ENCODE measurements at regions not wholly inside any gene's neighbourhood (a gene's known extent, or its start where the extent isn't known, plus 50 kb on each side); places are given as distances from the start of the nearest gene placed in this dataset.

GRCh38 chr20:59403962-59404314 is 103.5 kb downstream of the EDN3 start:
- no peak for DNase-seq

DNA sequence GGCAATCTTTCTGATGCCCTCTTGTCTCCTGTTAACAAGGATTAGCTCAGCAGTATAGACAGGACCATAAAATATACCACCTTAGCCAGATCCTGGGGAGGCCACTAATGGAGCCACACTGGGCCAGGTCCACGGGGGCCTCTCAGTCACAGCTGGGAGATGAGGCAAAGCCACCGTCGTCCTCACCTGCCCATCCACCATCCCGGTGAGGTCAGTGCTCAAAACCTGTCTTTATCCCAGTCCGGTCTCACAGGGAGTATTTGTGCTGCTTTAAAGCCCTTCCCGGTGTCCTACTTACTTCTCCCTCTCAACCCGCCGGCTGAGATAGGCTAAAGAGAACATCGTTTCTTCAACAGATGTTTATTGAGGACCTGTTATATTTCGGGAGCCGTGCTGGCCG is 104.3 kb downstream of the EDN3 start:
- DNase-seq, result no peak

DNA sequence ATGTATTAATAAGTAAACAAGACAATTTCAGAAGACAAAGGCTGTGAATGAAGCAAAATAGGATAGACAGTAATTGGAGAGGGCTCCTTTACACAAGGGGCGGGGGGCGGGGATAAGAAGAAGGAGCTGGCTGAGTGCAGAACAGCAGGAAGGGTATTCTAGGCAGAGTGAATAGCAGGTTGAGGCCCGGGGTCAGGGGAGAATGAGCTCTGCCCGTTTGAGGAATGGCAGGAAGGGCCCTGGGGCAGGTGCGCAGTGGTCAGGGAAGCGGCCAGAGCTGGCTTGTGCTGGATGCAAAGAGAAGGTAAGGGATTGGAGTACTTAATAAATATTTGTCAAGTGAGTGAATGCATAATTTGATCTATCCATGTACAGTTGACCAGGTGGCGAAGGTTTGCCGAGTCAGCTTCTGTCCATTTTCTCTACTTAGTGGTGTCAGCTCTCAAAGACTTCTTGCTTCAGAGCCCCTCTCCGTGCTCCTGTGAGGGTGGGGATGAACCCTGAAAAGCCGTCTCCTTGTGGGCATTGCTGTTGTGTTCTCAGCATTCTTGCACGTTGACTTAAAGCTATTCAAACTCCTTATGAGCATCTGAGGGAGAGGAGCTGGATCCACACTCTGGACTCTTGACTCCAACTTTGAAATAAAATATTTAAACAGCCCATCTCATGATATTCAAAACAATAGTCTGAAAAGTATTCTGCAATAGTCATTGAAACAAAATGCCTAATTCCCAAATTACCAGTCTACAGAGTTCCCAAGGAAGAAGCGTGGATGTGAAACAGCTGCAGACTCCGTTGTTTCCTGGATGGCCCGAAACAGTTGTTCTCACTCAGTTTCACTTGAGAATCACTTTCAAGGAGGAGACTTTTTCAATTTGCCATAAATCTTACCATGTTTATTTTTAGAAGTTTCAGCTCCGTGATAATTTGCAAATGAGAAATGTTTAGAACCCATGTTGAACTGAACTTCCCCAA is 105.1 kb downstream of the EDN3 start:
- no peak for DNase-seq

DNA sequence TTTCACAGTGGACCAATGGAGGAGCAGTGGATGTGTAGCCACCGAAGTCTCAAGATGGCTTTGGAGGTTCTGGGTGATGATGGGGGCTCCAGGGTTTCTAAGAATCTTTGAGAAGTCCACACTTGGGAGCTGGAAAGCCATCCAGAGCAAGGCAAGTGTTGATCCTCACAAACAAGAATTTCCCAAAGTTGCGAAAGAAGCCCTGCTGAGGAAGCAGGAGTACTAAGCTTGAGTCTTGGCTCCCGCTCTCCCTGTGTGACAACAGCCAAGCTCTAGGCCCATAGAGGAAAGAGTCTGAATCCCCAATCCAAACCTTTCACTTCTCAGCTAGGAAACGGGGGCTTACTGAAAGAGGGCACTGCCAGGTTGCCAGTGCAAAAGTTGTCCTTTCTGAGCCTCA is 106.0 kb downstream of the EDN3 start:
- no peak for DNase-seq

DNA sequence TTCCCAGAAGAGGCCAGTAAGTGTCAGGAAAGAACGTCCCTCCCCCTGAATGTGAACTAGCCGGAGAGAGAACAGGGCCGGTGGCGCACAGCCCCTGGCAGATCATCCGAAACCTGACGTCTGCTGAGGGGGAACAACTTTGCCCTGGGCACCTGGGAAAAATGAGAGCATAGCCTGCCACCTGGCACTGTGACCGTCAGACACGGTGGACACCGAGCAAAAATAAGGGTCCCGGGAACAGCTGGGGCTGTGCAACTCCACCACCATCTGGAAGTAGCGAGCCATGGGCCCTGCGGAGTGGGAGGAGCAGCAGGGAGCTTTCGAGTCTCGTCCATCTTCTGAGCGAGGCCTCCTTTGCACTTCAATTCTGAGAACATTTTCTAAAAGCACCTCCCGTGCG is 110.8 kb downstream of the EDN3 start:
- no peak for DNase-seq

DNA sequence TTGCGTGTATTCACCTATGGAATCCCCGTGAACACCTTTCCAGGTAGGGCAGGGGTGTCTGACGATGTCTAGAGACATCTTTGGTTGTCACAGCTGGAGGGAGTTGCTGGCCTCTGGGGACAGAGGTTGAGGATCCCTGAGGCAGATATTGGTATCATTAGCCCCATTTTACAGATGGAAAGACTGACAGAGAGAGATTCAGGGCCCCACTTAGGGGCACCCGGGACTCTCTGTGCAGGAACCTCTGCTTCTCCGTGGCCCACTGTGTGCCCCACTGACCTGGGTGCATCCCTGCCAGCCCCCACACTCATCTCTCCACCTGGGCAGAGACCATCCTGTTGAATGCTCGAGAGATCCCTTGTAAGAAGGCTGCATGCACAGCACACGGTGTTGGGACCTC is 111.2 kb downstream of the EDN3 start:
- no peak for DNase-seq

DNA sequence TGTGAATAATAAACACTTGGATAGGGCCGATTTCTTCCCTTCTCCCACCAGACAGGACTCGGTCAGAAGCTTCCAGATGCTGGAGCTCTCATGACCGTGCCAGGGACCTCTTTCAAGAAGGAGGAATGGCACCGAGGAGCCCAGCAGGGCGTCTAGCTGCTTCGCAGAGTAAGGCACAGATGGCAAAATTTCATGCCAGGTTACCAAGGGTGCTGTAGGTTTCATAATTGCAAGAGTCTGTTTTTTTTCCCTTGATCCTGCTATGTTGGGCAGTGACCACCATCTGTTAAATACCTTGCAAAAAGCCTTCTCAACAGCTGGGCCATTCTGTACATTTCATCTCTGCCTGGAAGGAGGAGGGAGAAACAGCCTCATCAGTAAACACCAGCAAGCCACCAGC is 111.8 kb downstream of the EDN3 start:
- no peak for DNase-seq

DNA sequence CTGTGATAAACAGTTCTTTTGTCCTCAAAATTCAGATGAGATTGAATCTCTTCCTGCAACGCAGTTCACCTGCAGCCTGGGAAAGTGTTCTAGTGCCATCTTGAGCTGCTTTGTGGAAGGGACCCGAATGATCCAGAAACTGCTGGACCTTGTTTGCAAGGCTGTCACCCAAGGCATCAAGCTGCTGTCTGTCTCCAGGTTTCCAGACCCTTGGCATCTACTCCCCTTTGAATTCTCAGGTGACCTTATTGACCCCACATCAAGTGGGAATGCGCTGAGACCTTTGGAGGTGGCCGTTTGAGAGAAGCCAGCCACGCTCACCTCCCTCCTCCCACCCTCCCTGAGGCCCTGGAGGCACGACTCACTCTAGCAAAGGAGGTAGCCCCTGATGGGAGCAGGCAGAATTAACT is 112.5 kb downstream of the EDN3 start:
- no peak for DNase-seq

GRCh38 chr20:59413326-59413865 is 113.0 kb downstream of the EDN3 start:
- DNase-seq, result no peak

DNA sequence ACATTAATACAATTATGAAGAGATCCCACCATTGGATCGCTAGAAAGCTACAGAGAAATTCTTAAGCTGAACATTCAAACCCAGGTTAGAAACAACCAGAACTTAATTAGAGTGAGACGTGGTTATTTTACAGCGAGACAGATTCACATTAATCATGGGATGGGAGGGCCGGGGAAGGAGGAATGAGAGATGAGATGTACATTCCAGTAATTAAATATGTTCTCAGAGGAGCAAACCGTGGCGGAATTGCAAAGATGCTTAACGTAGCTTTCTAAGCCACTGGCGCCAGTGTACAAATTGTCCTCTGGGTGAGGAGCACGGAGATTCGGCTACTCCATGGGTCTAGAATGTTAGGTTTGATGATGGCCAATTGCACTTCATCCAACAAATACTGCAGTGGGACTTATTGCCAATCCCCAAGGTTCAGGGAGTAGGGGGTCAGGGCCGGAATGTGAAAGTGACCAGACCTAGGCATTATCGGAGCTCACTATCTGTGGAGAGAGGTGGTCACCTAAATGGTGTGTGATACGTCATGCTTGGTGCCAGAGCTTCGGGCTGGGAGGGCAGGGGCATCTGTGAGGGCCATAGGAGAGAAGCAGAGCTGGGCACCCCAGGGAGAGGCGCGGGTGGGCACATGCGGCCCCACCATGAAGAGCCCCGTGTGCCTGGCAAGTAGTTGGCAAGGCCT is 114.7 kb downstream of the EDN3 start:
- DNase-seq, result no peak

GRCh38 chr20:59416916-59417315 is 116.5 kb downstream of the EDN3 start:
- DNase-seq, result no peak

DNA sequence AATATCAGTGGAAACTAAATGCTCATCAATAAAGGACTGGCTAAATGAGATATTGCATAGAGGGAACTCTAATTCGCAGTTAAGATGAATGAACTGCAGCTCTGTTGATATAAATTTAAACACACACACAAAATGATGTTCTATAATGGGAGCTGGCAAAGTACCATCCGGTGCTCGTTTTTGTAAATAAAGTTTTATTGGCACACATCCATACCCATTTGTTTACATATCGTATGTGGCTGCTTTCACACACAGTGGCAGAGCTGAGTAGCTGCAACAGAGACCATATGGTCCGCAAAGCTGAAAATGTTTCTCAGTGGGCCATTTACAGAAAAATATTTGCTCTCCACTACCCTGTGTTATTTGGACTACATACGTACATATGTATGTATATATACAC is 120.7 kb downstream of the EDN3 start:
- no peak for DNase-seq

DNA sequence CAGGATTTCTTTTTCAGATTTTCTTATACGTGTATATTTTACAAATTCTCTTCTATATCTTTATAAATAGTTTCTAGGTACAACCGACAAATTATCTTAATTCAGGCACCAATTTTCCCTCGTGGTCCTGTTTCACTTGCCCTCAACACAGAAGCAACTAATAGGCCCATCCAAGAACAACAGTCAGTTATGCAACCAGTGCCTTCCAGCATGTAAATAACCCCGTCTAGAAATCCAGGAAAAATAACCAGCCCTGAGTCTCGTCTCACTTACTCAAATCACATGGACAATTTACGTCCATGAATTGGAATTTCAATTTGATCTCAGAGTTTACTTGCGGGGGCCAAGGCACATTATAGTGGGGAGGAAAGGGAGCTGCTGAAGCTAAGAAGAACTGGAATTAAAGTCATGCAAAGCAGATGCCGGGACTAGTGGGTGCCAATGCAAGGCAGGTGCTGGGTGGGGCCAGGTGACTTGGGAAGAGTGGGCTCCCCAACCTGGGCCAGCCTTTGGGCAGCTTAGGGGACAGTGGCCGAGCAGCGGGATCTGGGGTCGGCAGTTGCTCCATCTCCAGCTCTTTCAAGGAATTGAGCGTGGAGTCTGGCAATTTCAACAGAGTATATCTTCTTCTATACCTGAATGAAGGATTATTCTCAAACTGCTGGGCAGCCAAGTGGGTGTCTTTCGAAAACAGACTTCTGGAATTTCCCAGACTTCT is 121.7 kb downstream of the EDN3 start:
- no peak for DNase-seq

GRCh38 chr20:59422872-59423544 is 122.6 kb downstream of the EDN3 start:
- no peak for DNase-seq

DNA sequence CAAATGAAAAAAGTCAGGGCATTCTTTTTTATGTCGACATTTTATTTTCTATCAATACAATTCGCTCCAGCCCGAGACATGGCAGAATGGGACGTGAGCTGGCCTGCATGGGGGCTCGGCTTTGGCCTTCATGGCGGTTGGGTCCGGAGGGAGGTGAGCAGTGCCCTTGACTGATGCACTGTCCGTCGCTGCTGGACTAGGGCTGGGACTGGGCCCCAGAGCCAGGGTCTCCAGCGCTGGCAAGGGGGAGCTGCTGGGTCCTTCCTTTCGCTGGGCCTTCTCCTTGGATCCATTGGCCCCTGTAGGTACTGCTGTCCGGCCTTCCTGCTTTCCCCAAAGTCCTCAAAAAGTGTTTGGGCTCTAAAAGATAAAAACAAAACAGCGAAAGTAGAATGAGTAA is 124.6 kb downstream of the EDN3 start:
- no peak for DNase-seq

GRCh38 chr20:59425572-59425971 is 125.2 kb downstream of the EDN3 start:
- DNase-seq, result no peak

DNA sequence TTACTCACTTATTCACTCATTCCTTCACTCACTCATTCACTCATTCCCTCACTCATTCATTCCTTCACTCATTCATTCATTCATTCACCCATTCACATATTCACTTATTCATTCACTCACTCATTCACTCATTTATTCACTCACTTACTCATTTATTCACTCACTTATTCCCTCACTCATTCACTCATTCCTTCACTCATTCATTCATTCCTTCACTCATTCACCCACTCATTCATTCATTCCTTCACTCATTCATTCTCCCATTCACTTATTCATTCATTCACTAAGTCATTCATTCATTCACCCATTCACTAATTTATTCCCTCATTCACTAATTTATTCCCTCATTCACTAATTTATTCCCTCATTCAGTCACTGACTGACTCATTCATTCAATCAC is 127.6 kb downstream of the EDN3 start:
- DNase-seq, result no peak

DNA sequence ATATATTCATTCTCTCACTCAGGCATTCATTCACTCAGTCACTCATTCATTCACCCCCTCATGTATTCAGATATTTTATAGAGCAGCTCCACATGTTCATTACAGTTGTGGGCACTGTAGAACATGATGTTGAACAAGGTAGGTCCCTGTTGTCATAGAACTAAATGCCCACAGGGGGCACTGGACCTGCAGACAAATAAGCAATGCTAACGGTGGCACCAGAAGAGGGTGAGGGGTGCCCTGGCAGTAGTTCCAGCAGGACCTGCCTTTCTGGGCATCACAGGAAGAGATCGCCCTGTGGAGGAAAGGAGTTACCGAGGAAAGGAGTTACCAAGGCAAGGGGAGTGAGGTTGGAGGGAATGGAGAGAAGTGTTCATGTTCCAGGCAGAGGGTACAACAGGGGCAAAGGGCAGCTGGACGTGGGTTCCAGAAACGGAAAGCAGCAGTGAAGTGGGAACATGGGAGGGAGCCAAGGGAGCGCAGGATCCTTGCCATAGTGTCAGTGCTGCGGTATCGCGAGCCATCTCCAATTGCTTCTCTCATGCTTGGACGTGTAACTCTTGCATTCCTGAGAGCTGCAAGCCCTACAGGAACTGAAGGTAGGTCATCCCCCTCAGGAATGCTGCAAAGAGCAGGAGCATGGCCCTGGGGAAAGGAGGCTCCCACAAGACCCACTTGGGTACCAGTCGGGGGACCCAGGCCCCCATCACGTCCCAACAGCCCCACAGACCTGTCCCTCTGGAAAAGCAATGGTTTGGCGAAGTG is 128.2 kb downstream of the EDN3 start:
- DNase-seq, result no peak

DNA sequence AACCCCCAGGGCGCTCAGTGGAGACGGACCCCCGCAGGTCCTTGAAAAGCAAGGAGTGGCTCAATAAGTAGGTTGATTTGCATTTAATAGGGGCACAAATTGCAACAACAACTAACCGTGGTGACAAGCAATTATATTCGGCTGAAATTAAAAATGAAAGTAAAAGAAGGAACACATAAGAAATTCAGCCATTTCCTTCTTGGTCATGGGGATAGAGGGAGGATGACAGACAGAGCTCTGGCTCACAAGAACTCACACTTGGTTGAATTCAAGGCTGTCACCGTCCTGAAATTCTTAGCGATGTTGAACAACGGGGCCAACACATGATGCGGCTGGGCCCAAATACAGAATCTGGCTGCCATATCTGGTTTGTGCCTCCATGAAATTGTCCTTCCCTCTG is 129.0 kb downstream of the EDN3 start:
- DNase-seq, result no peak

DNA sequence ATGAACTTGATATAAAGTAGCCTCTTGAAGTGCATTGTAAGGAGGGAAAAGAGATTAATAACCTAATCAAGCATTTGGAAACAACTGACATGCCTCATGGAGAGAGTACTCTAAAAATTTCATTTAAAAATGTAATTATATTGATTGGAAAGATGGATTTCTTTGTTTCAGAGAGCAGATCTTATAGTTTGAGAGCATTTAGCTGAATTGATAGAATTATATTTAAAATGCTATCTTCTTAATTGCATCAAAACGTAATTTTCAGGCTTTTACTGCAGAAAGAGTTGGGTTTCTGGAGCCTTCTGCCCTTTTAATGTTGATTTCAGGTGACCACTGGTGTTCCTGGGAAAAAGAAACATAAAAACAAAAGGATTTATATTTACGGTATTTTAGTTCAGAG is 130.6 kb downstream of the EDN3 start:
- DNase-seq, result no peak

DNA sequence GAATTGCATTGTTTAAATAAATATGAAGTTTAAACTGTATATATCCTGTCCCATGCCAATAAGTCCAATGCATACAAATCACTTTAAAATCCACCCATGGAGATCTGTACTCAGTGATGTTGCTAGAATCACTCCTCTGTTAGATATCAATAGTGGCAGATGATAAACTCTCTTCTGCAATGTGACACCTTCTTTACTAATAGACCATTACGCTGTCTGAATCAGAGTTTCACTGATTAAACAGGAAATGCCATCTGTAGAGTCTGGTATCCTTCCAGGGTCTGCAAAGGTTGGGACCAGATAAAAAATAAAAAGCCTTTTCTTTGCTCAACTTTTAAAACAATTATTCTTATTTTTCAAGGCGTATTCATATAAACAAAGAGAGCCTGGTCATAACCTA is 134.5 kb downstream of the EDN3 start:
- DNase-seq, result no peak

- DNase-seq, result no peak
Measured at GRCh38 chr20:59435518-59435917, 135.1 kb downstream of the EDN3 start.

Measured in activated effector memory CD4-positive, alpha-beta T cell treated with Interleukin-2 at 50 U/mL for 16 hours (primary cell).